ENCODE measurements at regions not wholly inside any gene's neighbourhood (a gene's known extent, or its start where the extent isn't known, plus 50 kb on each side); places are given as distances from the start of the nearest gene placed in this dataset.

- no peak for TF ChIP-seq CTCF (IDR thresholded peaks at IDR 0.05)
These were observed 482.0 kb upstream of the TENM3 start for GRCh38 chr4:181761156-181761555.

GRCh38 chr4:181766061-181766548 is 477.1 kb upstream of the TENM3 start:
- Histone ChIP-seq H3K4me1 (ENCODE audit: control insufficient read depth in 1 of 2, insufficient read depth in 1 of 2, low read depth in 1 of 2, low read length in 1 of 2) (no peaks in the 10 kb centered on the region), H3K27me3 (no peaks in the 10 kb centered on the region), H3K36me3 (no peaks in the 10 kb centered on the region), H3K4me3 (ENCODE audit: low read depth in 1 of 2, low read length in 1 of 2) (no peak overlapping the region), H3K9me3 (no peaks in the 10 kb centered on the region), H3K27ac (no peak overlapping the region)
- TF ChIP-seq CTCF (IDR thresholded peaks at IDR 0.05) = no peak

More at GRCh38 chr4:181761156-181761555, 482.0 kb upstream of the TENM3 start:
- Histone ChIP-seq H3K27ac (no peak overlapping the region), H3K36me3 (no peaks in the 10 kb centered on the region), H3K9me3 (no peaks in the 10 kb centered on the region), H3K27me3 (no peaks in the 10 kb centered on the region), H3K4me1 (ENCODE audit: control insufficient read depth in 1 of 2, insufficient read depth in 1 of 2, low read depth in 1 of 2, low read length in 1 of 2) (no peaks in the 10 kb centered on the region), H3K4me3 (ENCODE audit: low read depth in 1 of 2, low read length in 1 of 2) (no peak overlapping the region)

- H3K9me3 ChIP-seq = no peaks in the 10 kb centered on the region
- no peak for TF ChIP-seq CTCF (IDR thresholded peaks at IDR 0.05)
- no peak overlapping the region for H3K4me3 ChIP-seq (ENCODE audit: low read depth in 1 of 2, low read length in 1 of 2)
- no peaks in the 10 kb centered on the region for H3K27me3 ChIP-seq
- H3K4me1 ChIP-seq (ENCODE audit: control insufficient read depth in 1 of 2, insufficient read depth in 1 of 2, low read depth in 1 of 2, low read length in 1 of 2) = no peaks in the 10 kb centered on the region
- H3K36me3 ChIP-seq = no peaks in the 10 kb centered on the region
- H3K27ac ChIP-seq = no peak overlapping the region
These were observed 472.2 kb upstream of the TENM3 start for GRCh38 chr4:181770971-181771370.

GRCh38 chr4:181775298-181775697 is 467.9 kb upstream of the TENM3 start:
- Histone ChIP-seq H3K27ac (no peak overlapping the region), H3K4me3 (ENCODE audit: low read depth in 1 of 2, low read length in 1 of 2) (no peak overlapping the region), H3K27me3 (no peaks in the 10 kb centered on the region), H3K4me1 (ENCODE audit: control insufficient read depth in 1 of 2, insufficient read depth in 1 of 2, low read depth in 1 of 2, low read length in 1 of 2) (no peaks in the 10 kb centered on the region), H3K36me3 (no peaks in the 10 kb centered on the region), H3K9me3 (no peaks in the 10 kb centered on the region)
- TF ChIP-seq CTCF (IDR thresholded peaks at IDR 0.05) = no peak

- no peak for TF ChIP-seq CTCF (IDR thresholded peaks at IDR 0.05)
- no peak overlapping the region for H3K27ac ChIP-seq
- no peaks in the 10 kb centered on the region for H3K9me3 ChIP-seq
- no peaks in the 10 kb centered on the region for H3K4me1 ChIP-seq (ENCODE audit: control insufficient read depth in 1 of 2, insufficient read depth in 1 of 2, low read depth in 1 of 2, low read length in 1 of 2)
- H3K4me3 ChIP-seq (ENCODE audit: low read depth in 1 of 2, low read length in 1 of 2) = no peak overlapping the region
- no peaks in the 10 kb centered on the region for H3K36me3 ChIP-seq
- H3K27me3 ChIP-seq = no peaks in the 10 kb centered on the region
These were observed 466.7 kb upstream of the TENM3 start for GRCh38 chr4:181776264-181777054.
